ENCODE measurements at regions not wholly inside any gene's neighbourhood (a gene's known extent, or its start where the extent isn't known, plus 50 kb on each side); places are given as distances from the start of the nearest gene placed in this dataset.

DNA sequence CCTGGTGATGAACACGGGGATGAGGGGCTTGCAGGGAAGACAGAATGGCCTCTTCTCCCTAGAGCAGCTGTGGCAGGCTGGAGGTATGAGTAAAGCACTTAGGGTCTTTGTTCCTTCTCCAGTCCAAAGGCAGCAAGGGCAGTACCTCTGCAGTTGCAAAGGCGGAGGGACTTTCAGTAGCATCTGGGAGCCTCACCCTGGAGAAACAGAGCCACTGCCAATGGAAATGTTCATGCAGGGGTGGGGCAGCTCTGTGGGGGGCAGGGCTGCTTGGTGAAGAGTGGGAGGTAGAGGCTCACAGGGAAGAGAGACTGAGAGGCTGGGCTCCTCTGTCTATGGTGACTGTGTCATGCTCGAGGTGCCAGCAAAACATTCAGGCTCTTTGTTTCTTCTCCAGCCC, 344.1 kb upstream of the CHAC2 start:
- TF ChIP-seq TAF1 (IDR thresholded peaks at IDR 0.05; ENCODE audit: borderline replicate concordance, insufficient read depth, low read length) (no peak), POLR2AphosphoS5 (IDR thresholded peaks at IDR 0.05; ENCODE audit: low read depth, low read length) (no peak), SIN3A (IDR thresholded peaks at IDR 0.05; ENCODE audit: borderline replicate concordance, insufficient read depth, low read length) (no peak), FOXP2 (optimal IDR thresholded peaks at IDR 0.05; ENCODE audit: borderline replicate concordance, extremely low read depth, extremely low read length, insufficient read depth) (no peak), REST (IDR thresholded peaks at IDR 0.05; ENCODE audit: insufficient read depth in 1 of 2, low read depth in 2 of 2, low read length in 2 of 2) (no peak)

Measured in PFSK-1 (cell line).